Activated naive CD8-positive, alpha-beta T cell treated with anti-CD3 and anti-CD28 coated beads, Interleukin-2, amount 50 U/mL, for 16 hours (primary cell): ENCODE measurements at regions not wholly inside any gene's neighbourhood (a gene's known extent, or its start where the extent isn't known, plus 50 kb on each side); places are given as distances from the start of the nearest gene placed in this dataset.

Experiments
- DNase-seq: peaks from one replicate; pipeline ENCODE4 v3.0.0-alpha.2; 2020; ENCODE audit warnings: low read depth, low spot score

GRCh38 chr22:47282851-47283250 lies 520.4 kb downstream of the TBC1D22A start:
- no peak for DNase-seq

DNA sequence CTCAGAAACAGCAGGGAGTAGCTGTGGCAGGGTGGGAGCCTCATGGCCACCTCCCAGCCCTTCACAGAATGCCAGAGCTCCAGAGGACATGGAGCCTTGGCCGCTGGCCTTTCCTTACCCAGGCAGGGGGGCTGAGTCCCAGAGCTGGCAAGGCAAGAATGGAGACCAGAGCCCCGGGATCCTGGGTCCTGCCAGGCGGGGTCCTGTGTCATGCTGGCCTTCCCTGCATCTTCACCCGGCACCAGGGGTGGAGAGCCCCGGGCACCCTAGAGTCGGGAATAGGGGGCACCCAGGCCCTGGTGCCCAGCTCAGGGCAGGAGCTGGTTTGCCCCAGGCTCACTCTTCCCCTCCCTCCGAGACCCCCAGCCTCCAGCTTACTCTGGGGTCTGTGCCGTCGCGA lies 519.9 kb downstream of the TBC1D22A start:
- no peak for DNase-seq

DNA sequence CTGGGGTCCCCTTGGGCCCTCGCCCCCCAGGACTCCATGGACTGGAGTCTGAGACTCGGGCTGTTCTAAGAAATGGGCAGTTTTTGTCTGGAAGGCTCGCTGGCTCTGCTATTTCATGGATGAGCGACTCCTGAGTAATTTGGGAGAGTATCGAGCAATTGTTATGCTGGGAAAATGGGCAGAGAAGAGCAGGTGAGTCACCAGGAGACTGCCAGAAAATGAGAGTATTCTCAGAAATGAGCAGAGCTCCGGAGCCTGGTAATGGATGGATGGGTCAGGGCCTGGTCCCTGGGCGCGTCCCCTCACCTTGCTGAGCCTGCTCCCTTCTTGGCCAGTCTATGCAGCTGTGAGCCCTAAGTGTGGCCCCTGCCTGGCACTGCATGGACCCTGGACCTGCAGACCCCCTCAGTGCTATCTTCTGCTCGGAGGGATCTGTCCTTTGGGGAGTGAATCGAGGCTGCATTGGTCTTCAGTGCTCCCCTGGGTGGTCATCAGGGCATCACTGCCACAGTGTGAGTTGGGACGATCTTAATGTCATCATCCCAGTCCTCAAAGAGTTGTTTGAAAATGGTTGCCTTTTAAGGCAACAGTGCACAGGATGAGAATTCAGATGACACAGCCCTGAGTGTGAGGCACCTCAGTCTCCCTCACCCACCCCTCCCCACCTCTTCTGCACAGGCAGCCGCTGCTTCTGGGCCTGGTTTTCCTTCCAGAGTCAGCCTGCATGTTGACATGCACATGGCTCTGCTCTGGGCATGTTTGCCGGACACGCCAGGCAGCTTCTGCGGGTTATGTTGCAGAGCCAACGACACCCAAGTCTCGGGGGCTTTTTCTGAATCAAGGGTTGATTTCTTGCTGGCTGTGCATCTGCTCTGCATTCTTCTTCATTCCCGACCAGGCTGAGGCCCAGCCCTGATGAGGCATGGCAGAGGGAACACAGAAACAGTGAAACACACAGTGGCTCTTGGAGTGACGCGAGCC lies 519.0 kb downstream of the TBC1D22A start:
- DNase-seq = no peak

DNA sequence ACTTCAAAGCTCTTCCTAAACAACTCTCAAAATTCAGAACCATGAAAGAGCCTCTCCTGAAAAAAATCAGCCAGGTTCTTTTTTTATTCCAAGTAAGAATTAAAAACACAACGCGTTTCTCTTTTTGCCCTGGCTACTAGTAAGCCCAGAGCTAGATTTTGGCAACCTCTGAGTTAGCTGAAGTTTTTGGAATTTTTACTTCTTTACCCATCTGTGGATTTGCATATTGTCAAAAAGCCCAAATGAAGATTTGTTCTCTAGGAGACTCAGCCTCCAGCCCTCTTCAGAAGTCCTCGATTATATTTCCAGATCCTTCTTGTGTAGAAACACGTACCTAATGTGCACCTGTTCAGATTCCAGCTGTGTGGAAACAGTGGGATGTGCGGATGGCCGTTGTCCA lies 517.9 kb downstream of the TBC1D22A start:
- no peak for DNase-seq

DNA sequence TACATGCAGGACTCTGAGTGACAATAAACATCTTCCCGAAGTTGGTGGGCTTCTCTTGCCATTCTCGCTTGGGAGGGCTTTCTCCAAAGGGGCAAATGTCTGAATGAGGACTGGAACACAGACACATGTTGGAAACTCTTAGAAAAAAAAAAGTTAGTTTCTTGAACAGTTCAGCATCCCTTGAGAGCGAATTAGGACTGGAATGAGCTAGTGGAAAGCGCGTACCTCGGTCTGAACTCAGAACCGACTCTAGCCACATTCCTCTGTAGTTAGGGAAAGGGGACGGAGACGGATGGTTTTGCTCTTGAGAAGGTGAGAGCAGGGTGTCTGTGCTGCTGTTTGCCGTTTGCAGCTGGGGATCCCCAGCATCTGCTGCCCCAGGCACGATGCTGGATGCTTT lies 517.3 kb downstream of the TBC1D22A start:
- DNase-seq = no peak

DNA sequence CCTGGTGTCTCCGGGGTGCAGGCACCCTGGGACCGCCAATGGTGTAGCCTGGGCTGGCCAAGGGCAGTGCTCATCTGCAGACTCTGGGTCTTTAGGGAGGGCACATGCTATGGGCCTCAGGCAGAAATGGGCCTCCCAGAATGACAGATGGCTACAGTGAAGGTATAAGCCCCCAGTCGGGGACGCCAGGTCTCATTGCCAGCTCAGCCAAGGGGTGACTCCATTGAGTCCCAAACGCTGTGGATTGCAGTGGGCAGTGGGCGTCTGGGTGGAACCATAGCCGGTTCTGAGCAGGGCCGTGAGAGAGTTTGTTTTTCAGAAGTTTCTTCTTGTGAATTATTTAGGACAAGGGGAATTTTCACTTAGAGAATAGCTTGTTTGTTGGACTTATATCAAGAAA lies 516.9 kb downstream of the TBC1D22A start:
- DNase-seq = no peak

GRCh38 chr22:47278655-47279054 lies 516.2 kb downstream of the TBC1D22A start:
- no peak for DNase-seq

- no peak for DNase-seq
These were observed 515.1 kb downstream of the TBC1D22A start for GRCh38 chr22:47277531-47277930.

- DNase-seq = no peak
These were observed 514.5 kb downstream of the TBC1D22A start for GRCh38 chr22:47276991-47277390.

GRCh38 chr22:47276450-47276820 lies 514.0 kb downstream of the TBC1D22A start:
- DNase-seq = no peak

DNA sequence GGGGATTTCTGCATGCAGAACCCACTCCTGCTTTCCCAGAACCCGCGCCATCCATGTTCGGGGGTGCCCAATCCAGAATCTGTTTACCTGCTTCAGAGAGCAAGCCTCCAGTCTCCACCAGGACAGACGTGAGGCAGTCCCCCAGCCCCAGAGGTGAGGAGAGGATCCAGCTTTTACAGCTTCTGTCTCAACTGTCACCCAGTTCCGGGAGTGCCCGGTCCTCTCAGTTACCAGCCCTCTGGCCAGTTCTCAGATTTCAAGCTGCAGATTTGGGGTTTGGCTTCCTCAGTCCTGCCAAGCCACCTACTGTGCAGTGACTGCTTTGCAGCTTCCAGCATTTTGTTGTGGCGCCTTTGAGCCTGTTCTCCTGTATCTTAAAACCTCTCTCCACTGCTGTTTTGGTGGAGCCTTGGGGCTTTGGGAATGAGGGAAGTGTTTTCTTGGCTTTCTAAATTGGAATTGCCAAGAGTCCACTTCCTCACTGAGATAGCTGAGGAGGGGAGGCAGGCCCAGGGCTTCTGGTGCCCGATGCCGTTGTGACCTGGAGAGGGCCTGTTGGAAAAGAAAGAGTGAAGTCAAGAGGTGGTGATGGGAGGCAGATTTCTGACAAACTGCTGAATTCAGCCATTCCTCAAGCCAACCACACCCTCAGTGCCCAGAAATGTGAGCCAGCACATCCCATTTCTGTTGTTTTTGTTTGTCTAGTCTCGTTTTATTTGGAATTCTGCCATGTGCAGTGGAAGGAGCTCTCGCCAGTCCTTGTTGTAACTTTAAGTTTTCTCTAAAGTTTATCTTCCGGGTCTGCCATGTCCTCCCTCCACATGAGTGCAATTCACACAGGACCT lies 513.4 kb downstream of the TBC1D22A start:
- no peak for DNase-seq

DNA sequence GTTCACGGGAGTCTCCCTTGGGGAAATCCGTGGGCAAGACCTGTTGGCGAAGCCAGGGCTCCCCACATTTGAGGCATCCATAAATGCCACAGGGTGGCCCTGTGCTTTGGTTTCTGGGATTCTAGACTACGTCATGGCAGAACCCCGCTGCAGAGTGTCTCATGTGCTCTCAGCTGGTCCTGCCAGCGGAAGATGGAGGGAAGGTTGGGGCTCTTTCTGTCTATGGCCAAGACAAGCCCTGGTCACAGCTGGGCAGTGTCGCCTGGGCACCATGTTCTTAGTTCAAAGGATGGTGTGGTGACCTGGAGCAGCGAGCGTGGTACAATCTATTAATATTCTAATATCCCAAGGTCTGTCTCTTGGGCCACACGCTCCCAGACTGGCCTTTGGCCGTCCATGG lies 511.7 kb downstream of the TBC1D22A start:
- no peak for DNase-seq

GRCh38 chr22:47270463-47271135 lies 508.1 kb downstream of the TBC1D22A start:
- no peak for DNase-seq

- no peak for DNase-seq
These were observed 507.2 kb downstream of the TBC1D22A start for GRCh38 chr22:47269516-47270088.

GRCh38 chr22:47267513-47268282 lies 505.2 kb downstream of the TBC1D22A start:
- DNase-seq = no peak

DNA sequence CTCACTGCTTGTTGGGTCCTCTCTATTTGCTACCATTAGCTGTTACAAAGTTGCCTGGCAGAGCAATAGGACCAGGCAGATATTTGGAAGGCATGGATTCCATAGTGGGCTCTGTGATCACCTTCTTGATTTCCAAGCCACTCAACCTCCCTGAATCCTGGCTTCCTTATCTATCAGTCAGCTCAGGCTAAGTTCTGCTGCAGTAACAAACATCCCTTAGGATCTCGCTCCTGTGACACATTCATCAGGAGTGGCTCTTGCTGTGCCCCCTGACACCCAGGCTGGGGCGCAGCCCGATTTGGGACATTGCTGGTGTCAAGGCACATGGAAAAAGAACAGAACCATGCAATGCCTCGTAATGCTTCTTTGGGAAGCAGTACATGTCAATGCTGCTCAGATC lies 503.9 kb downstream of the TBC1D22A start:
- DNase-seq = no peak

DNA sequence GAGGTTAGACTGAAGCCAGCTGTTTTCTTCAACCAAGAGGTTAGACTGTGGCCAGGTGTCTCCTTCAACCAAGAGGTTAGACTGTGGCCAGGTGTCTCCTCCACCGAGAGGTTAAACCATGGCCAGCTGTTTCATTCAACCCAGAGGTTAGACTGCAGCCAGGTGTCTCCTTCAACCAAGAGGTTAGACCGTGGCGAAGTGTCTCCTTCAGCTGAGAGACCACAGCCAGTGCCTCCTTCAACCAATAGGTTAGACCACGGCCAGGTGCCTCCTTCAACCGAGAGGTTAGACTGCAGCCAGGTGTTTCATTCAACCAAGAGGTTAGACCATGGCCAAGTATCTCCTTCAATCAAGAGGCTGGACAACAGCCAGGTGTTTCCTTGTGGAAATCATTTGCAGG lies 498.1 kb downstream of the TBC1D22A start:
- no peak for DNase-seq

DNA sequence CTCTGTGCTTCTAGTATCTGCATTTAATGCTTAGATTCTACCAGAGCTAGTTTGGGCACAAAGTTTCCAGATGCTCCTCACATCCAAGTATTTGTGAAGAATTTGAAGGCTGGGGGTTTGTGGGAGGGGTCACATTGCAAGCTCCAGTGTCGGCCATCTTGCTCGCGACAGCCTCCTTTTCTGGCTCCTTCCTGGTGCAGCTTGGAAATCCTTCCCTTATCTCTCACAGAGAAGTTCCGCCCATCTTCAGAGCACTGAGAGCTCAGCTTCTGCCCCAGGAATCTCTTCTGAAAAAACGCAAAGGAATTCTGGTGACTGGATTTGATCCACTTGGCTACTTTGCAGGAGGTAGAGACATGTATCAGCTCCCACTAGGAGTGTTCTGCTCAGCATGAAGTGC lies 497.5 kb downstream of the TBC1D22A start:
- DNase-seq = no peak

- no peak for DNase-seq
These were observed 496.6 kb downstream of the TBC1D22A start for GRCh38 chr22:47259049-47259448.

- DNase-seq = no peak
These were observed 495.5 kb downstream of the TBC1D22A start for GRCh38 chr22:47257976-47258375.

DNA sequence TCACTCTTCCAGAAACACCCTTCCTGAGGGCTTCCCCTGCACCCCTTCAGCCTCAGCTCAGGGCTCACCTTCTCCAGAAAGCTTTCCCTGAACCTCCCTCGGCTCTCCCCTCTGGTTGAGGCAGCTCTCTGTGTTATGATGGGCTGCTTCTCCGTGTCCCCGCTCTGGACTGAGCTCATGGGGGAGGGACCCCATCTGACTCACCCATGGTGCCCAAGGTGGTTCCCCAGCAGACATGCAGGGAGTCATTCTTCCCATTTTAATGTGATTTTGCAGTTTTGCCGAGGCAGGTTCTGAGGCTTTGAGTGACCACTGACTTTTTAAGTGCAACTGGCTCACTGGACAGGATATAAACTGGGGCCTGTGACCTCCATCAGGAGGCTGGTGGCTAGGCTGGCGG lies 495.1 kb downstream of the TBC1D22A start:
- no peak for DNase-seq
